Bronchial epithelial cell (primary cell): ENCODE measurements at regions not wholly inside any gene's neighbourhood (a gene's known extent, or its start where the extent isn't known, plus 50 kb on each side); places are given as distances from the start of the nearest gene placed in this dataset.
A peak's percentile ranks its signal among the peaks of the same experiment; 100 is the strongest.

ENCODE experiments used
- DNase-seq: peaks from one replicate; pipeline ENCODE4 v3.0.0-alpha.2; 2010; ENCODE audit warnings: low read depth
- FAIRE-seq: peaks from 2 replicates; lab custom pipeline; 2011; peaks lifted over from hg19 to GRCh38; lab: Jason Lieb, UNC
- H3K27me3 ChIP-seq: 2 replicates; pipeline ENCODE4 v1.5.1; 2011; ENCODE audit warnings: low read length; ENCODE audit not compliant: control insufficient read depth, insufficient read depth
- H3K36me3 ChIP-seq: 2 replicates; pipeline ENCODE4 v1.5.1; 2011; ENCODE audit warnings: low read length; ENCODE audit not compliant: control insufficient read depth, insufficient read depth
- H3K4me3 ChIP-seq: 2 replicates; pipeline ENCODE4 v1.5.1; 2011; ENCODE audit warnings: mild to moderate bottlenecking, low read depth, low read length, control low read depth
- TF ChIP-seq, protein P1 (sequence below): IDR thresholded peaks from 2 replicates; pipeline ENCODE4 v1.5.1; 2011; ENCODE audit warnings: mild to moderate bottlenecking, moderate library complexity, low read length, control low read depth, inconsistent platforms; ENCODE audit not compliant: insufficient read depth, severe bottlenecking

DNA sequence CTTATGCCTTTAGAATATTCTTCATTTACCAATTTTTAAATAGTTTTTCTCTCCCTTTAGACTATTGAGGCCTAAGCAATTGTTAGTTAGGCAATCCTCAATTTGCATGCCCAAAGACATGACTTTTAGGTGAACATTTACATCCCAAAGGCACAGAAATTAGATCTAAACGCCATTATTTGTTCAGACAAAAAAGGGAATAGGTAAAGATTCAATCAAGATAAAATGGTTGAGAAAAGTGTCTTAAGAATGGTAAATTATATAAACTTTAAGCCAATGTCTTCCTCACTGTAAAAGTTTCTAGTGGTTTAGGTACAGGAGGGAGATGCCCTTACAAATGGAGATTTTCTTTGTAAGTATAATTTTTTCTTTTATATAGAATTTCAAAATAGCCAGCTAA lies 50.2 kb upstream of the MME start:
- DNase-seq: no peak
- no peak for FAIRE-seq
- no peaks in the 10 kb centered on the region for H3K36me3 ChIP-seq
- TF ChIP-seq, protein P1, sequence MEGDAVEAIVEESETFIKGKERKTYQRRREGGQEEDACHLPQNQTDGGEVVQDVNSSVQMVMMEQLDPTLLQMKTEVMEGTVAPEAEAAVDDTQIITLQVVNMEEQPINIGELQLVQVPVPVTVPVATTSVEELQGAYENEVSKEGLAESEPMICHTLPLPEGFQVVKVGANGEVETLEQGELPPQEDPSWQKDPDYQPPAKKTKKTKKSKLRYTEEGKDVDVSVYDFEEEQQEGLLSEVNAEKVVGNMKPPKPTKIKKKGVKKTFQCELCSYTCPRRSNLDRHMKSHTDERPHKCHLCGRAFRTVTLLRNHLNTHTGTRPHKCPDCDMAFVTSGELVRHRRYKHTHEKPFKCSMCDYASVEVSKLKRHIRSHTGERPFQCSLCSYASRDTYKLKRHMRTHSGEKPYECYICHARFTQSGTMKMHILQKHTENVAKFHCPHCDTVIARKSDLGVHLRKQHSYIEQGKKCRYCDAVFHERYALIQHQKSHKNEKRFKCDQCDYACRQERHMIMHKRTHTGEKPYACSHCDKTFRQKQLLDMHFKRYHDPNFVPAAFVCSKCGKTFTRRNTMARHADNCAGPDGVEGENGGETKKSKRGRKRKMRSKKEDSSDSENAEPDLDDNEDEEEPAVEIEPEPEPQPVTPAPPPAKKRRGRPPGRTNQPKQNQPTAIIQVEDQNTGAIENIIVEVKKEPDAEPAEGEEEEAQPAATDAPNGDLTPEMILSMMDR: no peak
- no peak overlapping the region for H3K4me3 ChIP-seq
- no peaks in the 10 kb centered on the region for H3K27me3 ChIP-seq

- no peak overlapping the region for H3K4me3 ChIP-seq
- FAIRE-seq: no peak
- DNase-seq: no peak
- H3K27me3 ChIP-seq: no peaks in the 10 kb centered on the region
- no peaks in the 10 kb centered on the region for H3K36me3 ChIP-seq
- TF ChIP-seq, protein P1: no peak
These were observed 53.0 kb upstream of the MME start for GRCh38 chr3:155026999-155027591.

- no peaks in the 10 kb centered on the region for H3K27me3 ChIP-seq
- H3K36me3 ChIP-seq: no peaks in the 10 kb centered on the region
- no peak overlapping the region for H3K4me3 ChIP-seq
- TF ChIP-seq, protein P1: no peak
- DNase-seq (no peak), FAIRE-seq (no peak)
These were observed 56.0 kb upstream of the MME start for GRCh38 chr3:155024006-155024638.

DNA sequence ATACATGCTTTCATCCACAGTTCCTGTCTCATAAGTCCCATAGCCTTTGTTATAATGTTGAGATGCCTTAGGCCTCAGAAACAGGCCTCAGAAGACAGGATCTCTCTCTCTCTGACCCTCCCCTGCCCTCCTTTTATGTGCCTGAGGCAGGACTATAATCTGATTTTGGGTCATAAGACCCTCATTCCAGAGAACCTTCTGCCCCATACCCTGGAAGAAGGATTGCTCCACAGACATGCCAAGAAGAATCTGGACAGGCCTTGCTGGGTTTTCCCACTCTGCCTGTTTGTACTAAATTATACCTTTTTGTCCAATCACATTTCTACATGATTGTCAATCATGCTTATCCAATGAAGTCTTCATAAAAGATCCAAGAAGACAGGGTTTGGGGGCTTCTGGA lies 57.2 kb upstream of the MME start:
- H3K27me3 ChIP-seq: no peaks in the 10 kb centered on the region
- DNase-seq (no peak), FAIRE-seq (no peak)
- TF ChIP-seq, protein P1: no peak
- H3K36me3 ChIP-seq: no peaks in the 10 kb centered on the region
- no peak overlapping the region for H3K4me3 ChIP-seq

GRCh38 chr3:155019575-155019974 lies 60.5 kb upstream of the MME start:
- DNase-seq (peak; percentile 18), FAIRE-seq (no peak)
- no peaks in the 10 kb centered on the region for H3K27me3 ChIP-seq
- H3K4me3 ChIP-seq: no peak overlapping the region
- TF ChIP-seq, protein P1: no peak
- H3K36me3 ChIP-seq: no peaks in the 10 kb centered on the region
